ENCODE measurements at regions not wholly inside any gene's neighbourhood (a gene's known extent, or its start where the extent isn't known, plus 50 kb on each side); places are given as distances from the start of the nearest gene placed in this dataset.

GRCh38 chr19:30888937-30889336 lies 460.3 kb downstream of the TSHZ3 start:
- no peak for DNase-seq (ENCODE audit: extremely low spot score)
- no peaks in the 10 kb centered on the region for H3K36me3 ChIP-seq (ENCODE audit: insufficient read depth)
- H3K27ac ChIP-seq (ENCODE audit: low read depth): no peak overlapping the region
- WGBS: 95% methylated on average over 2 of the region's 2 CpGs
- H3K4me3 ChIP-seq (ENCODE audit: low read depth, low read length): no peak overlapping the region
- no peaks in the 10 kb centered on the region for H3K4me1 ChIP-seq (ENCODE audit: insufficient read depth)

- WGBS: 67% methylated on average over 6 of the region's 6 CpGs
- DNase-seq (ENCODE audit: extremely low spot score): no peak
- no peaks in the 10 kb centered on the region for H3K4me1 ChIP-seq (ENCODE audit: insufficient read depth)
- no peaks in the 10 kb centered on the region for H3K36me3 ChIP-seq (ENCODE audit: insufficient read depth)
- H3K27ac ChIP-seq (ENCODE audit: low read depth): no peak overlapping the region
- no peak overlapping the region for H3K4me3 ChIP-seq (ENCODE audit: low read depth, low read length)
These were observed 462.2 kb downstream of the TSHZ3 start for GRCh38 chr19:30887042-30887441.

GRCh38 chr19:30886222-30886621 lies 463.0 kb downstream of the TSHZ3 start:
- Histone ChIP-seq H3K4me1 (ENCODE audit: insufficient read depth) (no peaks in the 10 kb centered on the region), H3K4me3 (ENCODE audit: low read depth, low read length) (no peak overlapping the region), H3K27ac (ENCODE audit: low read depth) (no peak overlapping the region), H3K36me3 (ENCODE audit: insufficient read depth) (no peaks in the 10 kb centered on the region)
- WGBS: 74% methylated on average over 7 of the region's 7 CpGs
- no peak for DNase-seq (ENCODE audit: extremely low spot score)

DNA sequence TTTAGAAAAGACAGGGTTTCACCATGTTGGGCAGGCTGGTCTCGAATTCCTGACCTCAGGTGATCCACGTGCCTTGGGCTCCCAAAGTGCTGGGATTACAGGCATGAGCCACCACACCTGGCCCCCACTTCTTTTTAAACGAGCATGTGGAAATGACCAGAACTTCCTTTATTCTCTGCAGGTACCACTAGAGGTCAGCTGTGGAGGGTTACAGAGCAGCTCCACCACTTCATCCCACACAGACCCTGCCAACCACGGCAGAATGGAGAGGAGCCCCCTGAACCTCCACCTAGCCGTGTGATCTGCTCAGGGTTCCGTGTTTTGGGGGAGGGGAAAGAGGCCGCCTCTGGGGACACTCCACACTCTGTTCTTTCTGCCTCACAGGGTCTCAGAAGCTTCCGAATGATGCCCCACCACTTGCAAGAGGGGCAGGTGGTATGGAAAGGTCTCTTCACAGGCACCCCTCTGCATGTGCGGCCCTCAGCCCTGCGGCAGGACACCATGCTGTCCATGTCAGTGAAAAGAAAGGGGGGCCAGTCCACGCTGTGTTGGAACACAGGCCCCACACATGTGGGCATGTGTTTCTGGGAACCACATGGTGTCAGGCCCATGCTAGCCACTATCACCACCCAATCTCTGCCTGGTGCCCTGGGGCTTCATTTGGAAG lies 465.0 kb downstream of the TSHZ3 start:
- Histone ChIP-seq H3K36me3 (ENCODE audit: insufficient read depth) (no peaks in the 10 kb centered on the region), H3K4me3 (ENCODE audit: low read depth, low read length) (no peak overlapping the region), H3K4me1 (ENCODE audit: insufficient read depth) (no peaks in the 10 kb centered on the region), H3K27ac (ENCODE audit: low read depth) (no peak overlapping the region)
- DNase-seq (ENCODE audit: extremely low spot score): no peak
- 93% methylated on average over 11 of the region's 11 CpGs for WGBS

DNA sequence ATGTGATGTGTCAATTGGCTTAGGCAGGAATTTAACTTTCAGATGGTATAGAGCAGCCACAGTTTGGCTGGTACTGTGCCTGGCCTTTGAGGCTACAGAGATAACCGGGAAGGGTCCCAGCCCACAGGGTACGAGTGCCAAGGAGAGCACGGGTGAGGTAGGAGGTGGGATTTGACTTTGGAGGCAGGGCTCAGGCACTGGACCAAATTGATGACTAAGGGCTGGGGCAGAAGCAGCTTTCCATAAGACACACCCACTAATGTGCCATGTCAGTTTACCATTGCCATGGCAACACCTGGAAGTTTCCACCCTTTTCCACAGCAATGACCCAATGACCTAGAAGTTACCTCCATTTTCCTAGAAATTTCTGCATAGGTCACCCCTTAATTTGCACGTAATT lies 466.2 kb downstream of the TSHZ3 start:
- Histone ChIP-seq H3K27ac (ENCODE audit: low read depth) (no peak overlapping the region), H3K4me1 (ENCODE audit: insufficient read depth) (no peaks in the 10 kb centered on the region), H3K4me3 (ENCODE audit: low read depth, low read length) (no peak overlapping the region), H3K36me3 (ENCODE audit: insufficient read depth) (no peaks in the 10 kb centered on the region)
- DNase-seq (ENCODE audit: extremely low spot score): no peak
- WGBS: 49% methylated on average over 4 of the region's 4 CpGs

GRCh38 chr19:30882411-30883005 lies 466.7 kb downstream of the TSHZ3 start:
- DNase-seq (ENCODE audit: extremely low spot score): no peak
- Histone ChIP-seq H3K36me3 (ENCODE audit: insufficient read depth) (no peaks in the 10 kb centered on the region), H3K4me1 (ENCODE audit: insufficient read depth) (no peaks in the 10 kb centered on the region), H3K4me3 (ENCODE audit: low read depth, low read length) (no peak overlapping the region), H3K27ac (ENCODE audit: low read depth) (no peak overlapping the region)
- 74% methylated on average over 7 of the region's 7 CpGs for WGBS

DNA sequence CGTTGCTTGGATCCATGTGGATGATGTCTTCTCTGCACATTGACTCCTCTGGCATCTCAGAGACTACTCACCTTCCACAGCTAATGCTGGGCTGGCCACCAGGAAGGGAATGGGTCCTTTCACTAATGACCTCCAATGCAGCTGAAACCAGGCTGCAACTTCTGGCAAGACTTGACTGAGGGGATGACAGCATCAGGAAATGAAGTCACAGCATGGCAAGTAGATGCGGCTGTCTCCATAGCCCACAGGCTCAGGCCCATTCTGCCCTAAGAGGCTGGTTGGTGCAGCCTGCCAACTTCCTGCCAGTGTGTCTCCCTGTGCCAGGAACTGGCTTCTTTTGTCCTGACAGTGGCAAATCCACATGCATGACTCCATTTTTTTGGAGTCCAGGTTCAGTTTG lies 467.3 kb downstream of the TSHZ3 start:
- WGBS: 89% methylated on average over 2 of the region's 2 CpGs
- Histone ChIP-seq H3K4me1 (ENCODE audit: insufficient read depth) (no peaks in the 10 kb centered on the region), H3K4me3 (ENCODE audit: low read depth, low read length) (no peak overlapping the region), H3K27ac (ENCODE audit: low read depth) (no peak overlapping the region), H3K36me3 (ENCODE audit: insufficient read depth) (no peaks in the 10 kb centered on the region)
- DNase-seq (ENCODE audit: extremely low spot score): no peak

- H3K4me1 ChIP-seq (ENCODE audit: insufficient read depth): no peaks in the 10 kb centered on the region
- 75% methylated on average over 7 of the region's 7 CpGs for WGBS
- H3K27ac ChIP-seq (ENCODE audit: low read depth): no peak overlapping the region
- no peaks in the 10 kb centered on the region for H3K36me3 ChIP-seq (ENCODE audit: insufficient read depth)
- no peak for DNase-seq (ENCODE audit: extremely low spot score)
- no peak overlapping the region for H3K4me3 ChIP-seq (ENCODE audit: low read depth, low read length)
These were observed 468.0 kb downstream of the TSHZ3 start for GRCh38 chr19:30881281-30881680.

DNA sequence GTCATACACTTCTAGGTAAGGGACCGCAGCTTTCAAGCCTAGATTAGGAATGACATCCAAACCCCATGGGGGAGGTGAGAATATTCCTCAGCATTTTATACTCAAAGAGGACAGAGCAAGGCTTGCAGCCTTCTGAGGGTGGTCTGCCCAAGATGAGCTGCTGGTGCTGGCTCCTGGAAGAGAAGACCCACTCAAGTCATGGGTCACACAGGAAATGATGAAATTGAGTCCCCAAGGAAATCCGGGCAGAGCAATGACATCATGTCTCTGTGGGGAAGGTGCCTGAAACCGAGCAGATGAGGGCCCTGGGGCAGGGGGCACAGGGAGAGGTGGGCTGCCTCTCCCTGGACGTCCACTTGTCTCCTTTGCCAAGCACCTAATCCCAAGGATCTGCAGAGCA lies 468.7 kb downstream of the TSHZ3 start:
- Histone ChIP-seq H3K27ac (ENCODE audit: low read depth) (no peak overlapping the region), H3K4me1 (ENCODE audit: insufficient read depth) (no peaks in the 10 kb centered on the region), H3K36me3 (ENCODE audit: insufficient read depth) (no peaks in the 10 kb centered on the region), H3K4me3 (ENCODE audit: low read depth, low read length) (no peak overlapping the region)
- DNase-seq (ENCODE audit: extremely low spot score): no peak
- WGBS: 75% methylated on average over 4 of the region's 4 CpGs

DNA sequence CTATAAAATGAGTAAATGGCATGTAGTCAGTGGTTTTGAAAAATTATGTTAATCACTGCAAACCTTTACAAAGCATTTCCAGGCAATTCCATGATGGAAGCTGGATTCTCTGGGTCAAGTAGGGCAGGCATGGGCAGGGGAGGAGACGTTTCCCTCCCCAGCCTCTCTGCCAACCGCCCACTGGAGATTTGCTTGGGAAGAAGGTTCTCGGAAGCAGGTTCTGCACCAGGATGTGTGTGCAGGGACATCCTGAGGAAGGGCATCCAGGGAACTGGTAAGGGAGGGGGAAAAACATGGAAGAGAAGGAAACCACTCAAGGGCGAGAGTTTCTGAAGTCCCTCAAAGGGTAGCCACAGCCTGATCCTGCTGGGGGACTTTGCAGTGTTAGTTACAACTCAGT lies 469.1 kb downstream of the TSHZ3 start:
- Histone ChIP-seq H3K36me3 (ENCODE audit: insufficient read depth) (no peaks in the 10 kb centered on the region), H3K4me1 (ENCODE audit: insufficient read depth) (no peaks in the 10 kb centered on the region), H3K4me3 (ENCODE audit: low read depth, low read length) (no peak overlapping the region), H3K27ac (ENCODE audit: low read depth) (no peak overlapping the region)
- DNase-seq (ENCODE audit: extremely low spot score): no peak
- 85% methylated on average over 4 of the region's 4 CpGs for WGBS

DNA sequence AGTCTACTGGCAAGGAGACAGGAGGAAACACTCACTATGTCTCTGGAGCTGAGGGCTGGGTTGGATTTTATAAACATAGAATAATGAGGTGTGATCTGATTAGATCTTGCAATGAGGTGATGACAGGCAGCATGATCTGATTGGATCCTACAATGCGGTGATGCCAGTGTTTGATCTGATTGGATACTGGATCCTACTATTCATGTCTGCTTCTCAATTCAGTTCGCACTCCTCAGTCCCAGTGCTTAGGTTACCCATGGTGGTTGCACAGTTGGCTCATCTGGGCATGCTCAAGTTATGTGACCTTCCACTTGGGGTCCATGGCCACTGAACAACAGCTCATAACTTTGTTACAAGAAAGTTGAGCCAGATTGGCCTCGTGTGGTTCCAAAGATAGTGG lies 469.5 kb downstream of the TSHZ3 start:
- no peak overlapping the region for H3K4me3 ChIP-seq (ENCODE audit: low read depth, low read length)
- no peak for DNase-seq (ENCODE audit: extremely low spot score)
- H3K4me1 ChIP-seq (ENCODE audit: insufficient read depth): no peaks in the 10 kb centered on the region
- no peak overlapping the region for H3K27ac ChIP-seq (ENCODE audit: low read depth)
- H3K36me3 ChIP-seq (ENCODE audit: insufficient read depth): no peaks in the 10 kb centered on the region
- 76% methylated on average over 3 of the region's 3 CpGs for WGBS

DNA sequence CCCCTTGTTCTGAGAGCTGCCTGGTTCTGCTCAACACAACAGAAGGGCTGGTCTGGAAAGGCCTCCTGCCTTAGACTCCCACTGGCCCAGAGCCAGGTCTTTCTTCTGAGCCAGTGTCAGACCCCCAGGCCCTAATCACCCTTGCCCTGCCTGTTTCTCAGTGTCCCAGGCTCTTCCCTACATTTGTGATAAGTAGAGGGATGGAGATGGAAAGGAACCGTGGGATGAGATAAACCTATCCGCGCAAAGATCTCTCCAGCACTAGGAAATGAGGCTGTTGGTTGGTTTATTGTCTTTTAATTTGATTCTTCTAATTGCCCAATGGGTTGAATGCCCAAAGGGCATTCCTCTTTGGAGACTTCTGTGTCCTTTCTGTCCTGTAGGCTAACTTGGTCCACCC lies 470.0 kb downstream of the TSHZ3 start:
- no peak for DNase-seq (ENCODE audit: extremely low spot score)
- no peak overlapping the region for H3K4me3 ChIP-seq (ENCODE audit: low read depth, low read length)
- no peaks in the 10 kb centered on the region for H3K36me3 ChIP-seq (ENCODE audit: insufficient read depth)
- WGBS: 94% methylated on average over 3 of the region's 3 CpGs
- no peaks in the 10 kb centered on the region for H3K4me1 ChIP-seq (ENCODE audit: insufficient read depth)
- H3K27ac ChIP-seq (ENCODE audit: low read depth): no peak overlapping the region

GRCh38 chr19:30878495-30878894 lies 470.7 kb downstream of the TSHZ3 start:
- Histone ChIP-seq H3K27ac (ENCODE audit: low read depth) (no peak overlapping the region), H3K36me3 (ENCODE audit: insufficient read depth) (no peaks in the 10 kb centered on the region), H3K4me3 (ENCODE audit: low read depth, low read length) (no peak overlapping the region), H3K4me1 (ENCODE audit: insufficient read depth) (no peaks in the 10 kb centered on the region)
- 44% methylated on average over 3 of the region's 3 CpGs for WGBS
- no peak for DNase-seq (ENCODE audit: extremely low spot score)

GRCh38 chr19:30877661-30878113 lies 471.5 kb downstream of the TSHZ3 start:
- no peak overlapping the region for H3K27ac ChIP-seq (ENCODE audit: low read depth)
- 77% methylated on average over 4 of the region's 4 CpGs for WGBS

More at GRCh38 chr19:30877661-30878113, 471.5 kb downstream of the TSHZ3 start:
- DNase-seq (ENCODE audit: extremely low spot score): no peak
- H3K4me1 ChIP-seq (ENCODE audit: insufficient read depth): no peaks in the 10 kb centered on the region
- no peaks in the 10 kb centered on the region for H3K36me3 ChIP-seq (ENCODE audit: insufficient read depth)
- no peak overlapping the region for H3K4me3 ChIP-seq (ENCODE audit: low read depth, low read length)

Data from urinary bladder (tissue), 3 donors.